Aorta (tissue), 5 donors: ENCODE measurements at regions not wholly inside any gene's neighbourhood (a gene's known extent, or its start where the extent isn't known, plus 50 kb on each side); places are given as distances from the start of the nearest gene placed in this dataset.

Source experiments
- ATAC-seq: fragments of 200-7000 bp; cut with Tn5 transposase; one replicate; pipeline ENCODE4 v1.9.1; 2022; ENCODE audit warnings: moderate library complexity; ENCODE audit not compliant: low FRiP score
- DNase-seq, 2 donors: peaks; one replicate each; pipeline ENCODE4 v3.0.0-alpha.2; 2020
- H3K27ac ChIP-seq, 2 donors: one replicate each; pipeline ENCODE4 v1.5.1; 2013; ENCODE audit warnings: low read length in 2 of 2, mild to moderate bottlenecking in 2 of 2, moderate library complexity in 2 of 2, control low read depth in 1 of 2, inconsistent platforms in 1 of 2, low read depth in 1 of 2
- H3K27me3 ChIP-seq, 2 donors: one replicate each; pipeline ENCODE4 v1.6.1; 2013; ENCODE audit warnings: control low read depth in 1 of 2, low read length in 1 of 2, mild to moderate bottlenecking in 1 of 2, moderate library complexity in 1 of 2; ENCODE audit not compliant: insufficient read depth in 2 of 2, control insufficient read depth in 1 of 2
- H3K36me3 ChIP-seq, 2 donors: one replicate each; pipeline ENCODE4 v1.6.1; 2013; ENCODE audit warnings: control low read depth in 1 of 2, low read length in 1 of 2, mild to moderate bottlenecking in 1 of 2; ENCODE audit not compliant: insufficient read depth in 2 of 2, control insufficient read depth in 1 of 2
- H3K4me1 ChIP-seq, 2 donors: one replicate each; pipeline ENCODE4 v1.6.1; 2013; ENCODE audit warnings: low read length in 2 of 2, control low read depth in 1 of 2, mild to moderate bottlenecking in 1 of 2, moderate library complexity in 1 of 2; ENCODE audit not compliant: insufficient read depth in 2 of 2, control insufficient read depth in 1 of 2
- H3K4me3 ChIP-seq, 2 donors: one replicate each; pipeline ENCODE4 v1.5.1; 2013; ENCODE audit warnings: low read length in 2 of 2, control low read depth in 1 of 2, mild to moderate bottlenecking in 1 of 2
- H3K9me3 ChIP-seq: one replicate; pipeline ENCODE4 v1.6.1; 2013; ENCODE audit warnings: mild to moderate bottlenecking, low read length; ENCODE audit not compliant: control insufficient read depth
- WGBS, 2 donors: extraction: QIAGEN DNeasy Blood & Tissue Kit; methylation state at CpG; one replicate each; pipeline ENCODE4 v1.1.7; 2013; 5-methylcytosine and 5-hydroxymethylcytosine counted together
- intact Hi-C, 2 donors: fragments of 100-400 bp; cut with DNase I; formaldehyde crosslinking; loops; one replicate each; pipeline versions ENCODE4 v1.14.2 to v1.15.0; 2022
- donor health status: healthy with polysubstance abuse.
- donor health status: Bipolar disorder and iron deficiency.
- donor health status: DM: no; HTN: no; CAD: no.
- donor health status: DM: no; HTN: no; CAD: no.
- donor health status: DM: yes; HTN: yes; CAD: no.

DNA sequence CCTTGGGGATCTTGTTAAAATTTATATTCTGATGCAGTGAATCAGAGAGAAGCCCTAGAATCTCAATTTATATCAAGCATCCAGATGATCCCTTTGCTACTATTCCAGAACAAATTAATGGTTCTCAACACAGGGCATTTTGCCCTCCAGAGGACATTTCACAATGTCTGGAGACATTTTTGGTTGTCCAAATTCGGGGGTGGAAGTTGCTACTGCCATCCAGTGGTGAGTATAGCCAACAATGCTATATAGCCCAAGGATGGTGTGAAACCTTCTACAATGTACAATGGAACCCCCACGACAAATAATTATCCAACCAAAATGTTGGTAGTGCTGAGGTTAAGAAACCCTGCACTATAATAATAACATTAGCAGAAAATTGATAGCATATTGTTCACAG is 2440.0 kb downstream of the PCDH7 start:
- ATAC-seq, result no peak
- intact Hi-C loops, result no loop called here
- no peak for DNase-seq

DNA sequence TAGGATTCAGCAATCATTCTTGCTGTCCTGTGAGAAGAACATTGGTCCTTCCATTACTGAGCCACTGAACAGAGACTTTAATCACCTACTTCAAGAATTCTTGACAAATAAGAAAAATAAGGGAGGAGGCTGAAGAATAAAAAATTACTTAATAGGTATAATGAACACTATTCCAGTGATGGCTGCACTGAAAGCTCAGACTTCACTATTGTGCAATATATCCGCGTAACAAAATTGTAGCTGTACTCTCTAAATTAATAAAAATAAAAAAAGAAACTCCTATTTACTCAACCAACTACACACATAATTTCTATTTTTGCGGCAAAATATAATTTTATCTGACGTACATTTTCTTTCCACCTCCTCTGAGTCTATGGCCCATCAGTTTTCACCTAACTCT is 2441.0 kb downstream of the PCDH7 start:
- no peak for ATAC-seq
- Histone ChIP-seq H3K27ac (no peak overlapping the region), H3K36me3 (no peaks in the 10 kb centered on the region), H3K9me3 (no peaks in the 10 kb centered on the region), H3K4me3 (no peak overlapping the region), H3K4me1 (no peaks in the 10 kb centered on the region), H3K27me3 (no peaks in the 10 kb centered on the region)
- intact Hi-C loops, result no loop called here
- no peak for DNase-seq
- 94 to 98% methylated on average over 4 of the region's 4 CpGs for WGBS, 2 donors

More for the DNA sequence above, 2440.0 kb downstream of the PCDH7 start:
- Histone ChIP-seq H3K27ac (no peak overlapping the region), H3K27me3 (no peaks in the 10 kb centered on the region), H3K36me3 (no peaks in the 10 kb centered on the region), H3K4me3 (no peak overlapping the region), H3K9me3 (no peaks in the 10 kb centered on the region), H3K4me1 (no peaks in the 10 kb centered on the region)
- 24 to 32% methylated on average over 2 of the region's 2 CpGs for whole genome bisulfite sequencing, 2 donors

DNA sequence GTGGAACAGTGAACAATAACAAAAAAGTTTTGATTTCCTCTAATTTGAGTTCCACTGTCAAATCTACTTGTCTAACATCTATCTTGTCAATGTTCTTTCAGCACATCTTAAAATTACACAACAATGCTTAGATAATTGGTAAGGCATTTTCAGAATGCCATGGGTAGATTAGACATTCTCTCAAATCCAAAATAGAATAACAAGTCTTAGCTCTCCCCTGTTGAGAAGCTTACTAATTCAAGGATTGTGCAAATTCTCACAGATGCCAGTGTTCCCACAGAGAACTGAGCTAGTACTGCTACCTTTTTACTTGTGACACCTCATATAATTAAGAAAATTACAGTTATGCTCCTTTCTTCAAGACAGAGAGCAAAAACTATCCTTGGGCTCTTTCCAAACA is 2442.0 kb downstream of the PCDH7 start:
- intact Hi-C loops, result no loop called here
- no peak overlapping the region for H3K4me3 ChIP-seq
- H3K27ac ChIP-seq, result no peak overlapping the region
- no peaks in the 10 kb centered on the region for H3K4me1 ChIP-seq
- no peaks in the 10 kb centered on the region for H3K27me3 ChIP-seq
- no peaks in the 10 kb centered on the region for H3K9me3 ChIP-seq
- ATAC-seq, result no peak
- no peaks in the 10 kb centered on the region for H3K36me3 ChIP-seq
- no peak for DNase-seq

DNA sequence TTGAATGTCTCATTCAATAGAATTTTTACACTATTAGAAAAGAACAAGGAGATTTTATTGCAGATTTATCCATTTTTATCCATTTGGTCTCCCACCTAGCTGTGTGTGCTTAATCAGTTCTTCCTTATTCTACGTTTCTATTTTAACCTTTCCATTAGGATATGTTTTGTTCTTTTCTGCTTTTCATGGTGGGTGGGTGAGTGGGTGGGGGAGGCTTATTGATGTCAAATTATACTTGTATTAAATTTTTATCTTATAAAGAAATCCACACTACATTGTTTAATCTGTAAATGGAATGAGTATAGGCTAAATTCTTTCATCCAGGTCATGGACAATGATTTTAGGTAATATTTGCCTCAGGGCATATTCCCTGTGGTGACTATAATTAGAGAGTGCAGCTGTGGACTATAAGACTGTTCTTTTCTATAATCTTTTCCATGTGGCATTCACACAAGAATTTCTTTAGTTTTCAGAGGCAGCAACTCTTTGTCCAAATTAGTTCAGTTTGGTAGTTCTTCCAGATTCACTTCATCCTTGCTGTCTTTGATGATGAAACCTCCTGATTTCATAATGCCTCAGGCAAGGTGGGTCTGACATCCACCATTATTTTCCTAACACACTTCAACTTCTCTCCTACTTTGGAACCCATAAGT is 2451.8 kb downstream of the PCDH7 start:
- no peaks in the 10 kb centered on the region for H3K4me1 ChIP-seq
- H3K9me3 ChIP-seq, result no peaks in the 10 kb centered on the region
- WGBS, 2 donors, result 69% methylated on average over 1 of the region's 1 CpG
- ATAC-seq (no peak), DNase-seq (no peak)
- H3K36me3 ChIP-seq, result no peaks in the 10 kb centered on the region
- no peak overlapping the region for H3K4me3 ChIP-seq
- no peaks in the 10 kb centered on the region for H3K27me3 ChIP-seq
- H3K27ac ChIP-seq, result no peak overlapping the region
- intact Hi-C loops, result no loop called here

DNA sequence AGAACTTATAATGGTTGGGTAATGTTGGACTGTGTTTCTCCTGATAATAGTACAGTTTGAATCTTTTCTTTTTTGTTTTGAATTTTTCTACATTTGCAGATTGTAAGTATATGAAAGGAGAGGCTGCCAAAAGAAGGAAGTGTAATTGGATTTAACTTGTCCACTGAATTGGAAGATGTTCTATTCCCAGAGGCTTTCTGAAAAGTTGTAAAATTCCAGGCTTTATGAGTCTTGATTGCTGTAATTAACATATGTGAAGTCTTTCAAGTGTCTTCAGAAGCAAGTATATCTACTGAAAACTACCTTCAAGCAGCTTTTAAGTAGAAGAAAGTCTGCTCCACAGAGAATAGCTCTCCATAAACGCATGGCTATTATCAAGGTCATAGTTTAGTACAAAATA is 2456.4 kb downstream of the PCDH7 start:
- H3K4me1 ChIP-seq, result no peaks in the 10 kb centered on the region
- H3K27ac ChIP-seq, result no peak overlapping the region
- ATAC-seq (no peak), DNase-seq (no peak)
- H3K4me3 ChIP-seq, result no peak overlapping the region
- intact Hi-C loops, result no loop called here
- WGBS, 2 donors, result 67 to 76% methylated on average over 1 of the region's 1 CpG
- H3K36me3 ChIP-seq, result no peaks in the 10 kb centered on the region
- H3K9me3 ChIP-seq, result no peaks in the 10 kb centered on the region
- H3K27me3 ChIP-seq, result no peaks in the 10 kb centered on the region

DNA sequence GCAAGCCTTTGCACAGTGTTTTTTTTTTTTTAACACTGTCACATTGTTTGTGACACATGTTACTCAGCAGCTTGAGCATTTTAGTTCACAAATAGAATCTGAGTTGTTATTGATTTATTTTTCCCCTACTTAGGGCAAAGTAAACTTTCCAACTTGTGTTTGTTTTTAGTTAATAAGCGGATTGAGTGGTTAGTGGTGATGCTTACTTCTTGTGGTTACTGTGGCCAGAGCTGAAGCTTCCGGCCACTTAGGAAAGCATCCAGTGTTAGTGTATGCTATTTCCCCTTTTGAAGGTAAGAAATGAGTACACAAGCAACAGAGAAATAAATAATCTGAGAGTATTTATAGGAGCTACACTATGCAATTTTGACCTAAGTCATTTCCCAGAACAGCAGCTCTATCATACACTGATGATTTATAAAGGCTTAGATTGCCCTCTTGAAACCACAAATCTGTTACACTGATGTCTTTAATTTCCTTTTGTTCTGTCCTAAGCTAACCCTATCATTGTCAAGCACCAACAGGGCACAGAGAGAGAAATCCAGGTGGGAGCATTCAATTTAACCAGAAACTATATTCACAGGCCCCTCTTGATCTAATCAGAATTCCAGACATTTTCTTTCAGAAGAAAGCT is 2464.6 kb downstream of the PCDH7 start:
- H3K4me3 ChIP-seq, result no peak overlapping the region
- H3K27me3 ChIP-seq, result no peaks in the 10 kb centered on the region
- no peaks in the 10 kb centered on the region for H3K36me3 ChIP-seq
- WGBS, 2 donors, result 47 to 65% methylated on average over 2 of the region's 2 CpGs
- H3K9me3 ChIP-seq, result no peaks in the 10 kb centered on the region
- intact Hi-C loops, result no loop called here
- no peaks in the 10 kb centered on the region for H3K4me1 ChIP-seq
- DNase-seq, result no peak
- no peak for ATAC-seq
- H3K27ac ChIP-seq, result no peak overlapping the region

DNA sequence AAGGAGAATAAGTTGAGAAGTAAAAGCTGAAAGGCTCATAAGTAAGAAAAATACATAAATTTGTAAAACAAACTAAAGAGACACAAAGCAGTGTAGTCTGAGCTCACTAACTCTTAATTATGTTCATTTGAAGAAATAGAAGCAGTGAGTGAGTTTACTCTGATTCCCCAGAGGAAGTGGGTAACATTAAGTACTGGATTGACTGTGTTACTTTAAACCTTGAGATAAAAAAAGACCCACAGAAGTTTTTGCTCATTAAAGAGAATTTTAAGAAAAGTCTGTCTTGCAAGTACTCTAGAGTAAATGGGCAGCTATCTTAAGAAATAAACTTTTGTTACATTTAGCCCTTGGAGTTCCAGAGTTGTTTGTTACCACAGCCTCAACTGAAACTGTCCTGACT is 2466.9 kb downstream of the PCDH7 start:
- Histone ChIP-seq H3K36me3 (no peaks in the 10 kb centered on the region), H3K27me3 (no peaks in the 10 kb centered on the region), H3K9me3 (no peaks in the 10 kb centered on the region), H3K27ac (no peak overlapping the region), H3K4me1 (no peaks in the 10 kb centered on the region), H3K4me3 (no peak overlapping the region)
- intact Hi-C loops, result no loop called here
- ATAC-seq, result no peak
- no peak for DNase-seq

DNA sequence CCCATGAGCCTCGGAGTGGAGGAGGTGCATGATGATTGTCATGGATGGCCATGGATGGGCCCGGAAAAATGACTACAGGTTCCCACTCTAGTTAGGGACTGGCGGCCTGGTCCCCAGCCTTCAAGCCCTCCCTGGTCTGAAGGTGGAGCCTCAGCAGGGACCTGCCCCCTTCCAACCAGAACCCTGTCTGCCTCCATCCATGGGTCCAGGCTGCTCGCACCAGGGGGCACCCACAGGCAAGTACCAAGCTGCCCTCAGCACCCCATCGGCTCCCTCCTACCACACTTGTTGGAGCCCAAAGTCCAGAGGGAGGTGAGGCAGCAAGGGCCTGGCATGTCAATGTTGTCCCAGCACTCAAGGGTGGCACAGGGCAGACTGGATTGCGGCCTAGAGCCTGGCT is 2468.6 kb downstream of the PCDH7 start:
- H3K27me3 ChIP-seq, result no peaks in the 10 kb centered on the region
- intact Hi-C loops, result no loop called here
- no peaks in the 10 kb centered on the region for H3K4me1 ChIP-seq
- ATAC-seq (peak; percentile 16), DNase-seq (peak in 1 of 2 donors; percentile 55)
- no peak overlapping the region for H3K4me3 ChIP-seq
- H3K36me3 ChIP-seq, result no peaks in the 10 kb centered on the region
- no peak overlapping the region for H3K27ac ChIP-seq
- no peaks in the 10 kb centered on the region for H3K9me3 ChIP-seq
- WGBS, 2 donors, result 85 to 93% methylated on average over 6 of the region's 6 CpGs

DNA sequence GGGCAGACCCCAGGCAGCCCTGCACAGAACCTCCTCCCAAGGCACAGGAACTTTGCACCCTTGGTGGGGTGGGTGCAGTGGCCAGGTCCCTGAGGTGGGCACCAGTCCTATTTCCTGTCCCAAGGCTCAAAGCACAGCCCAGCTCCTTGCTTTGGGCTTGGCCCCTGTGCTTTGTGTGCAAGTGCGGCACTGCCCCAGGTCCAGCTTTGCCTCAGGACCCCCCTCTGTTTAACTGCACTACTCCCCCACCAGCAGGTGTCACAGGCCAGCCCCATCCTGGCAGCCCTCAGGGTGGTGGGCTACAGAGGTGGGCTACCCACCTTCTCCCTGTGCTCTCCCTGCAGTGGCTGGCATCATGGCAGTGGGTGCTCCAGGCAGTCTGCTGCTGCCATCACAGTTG is 2469.0 kb downstream of the PCDH7 start:
- intact Hi-C loops, result no loop called here
- H3K36me3 ChIP-seq, result no peaks in the 10 kb centered on the region
- no peaks in the 10 kb centered on the region for H3K9me3 ChIP-seq
- H3K4me3 ChIP-seq, result no peak overlapping the region
- 96 to 100% methylated on average over 1 of the region's 1 CpG for WGBS, 2 donors
- H3K27ac ChIP-seq, result no peak overlapping the region
- H3K27me3 ChIP-seq, result no peaks in the 10 kb centered on the region
- no peaks in the 10 kb centered on the region for H3K4me1 ChIP-seq
- DNase-seq, result no peak
- ATAC-seq, result no peak
